ENCODE measurements at regions not wholly inside any gene's neighbourhood (a gene's known extent, or its start where the extent isn't known, plus 50 kb on each side); places are given as distances from the start of the nearest gene placed in this dataset.
"Not testable (repeated sequence)": the region's sequence is repeated elsewhere in the genome, so short reads cannot be mapped to it uniquely, and the experiment has no call there.

DNA sequence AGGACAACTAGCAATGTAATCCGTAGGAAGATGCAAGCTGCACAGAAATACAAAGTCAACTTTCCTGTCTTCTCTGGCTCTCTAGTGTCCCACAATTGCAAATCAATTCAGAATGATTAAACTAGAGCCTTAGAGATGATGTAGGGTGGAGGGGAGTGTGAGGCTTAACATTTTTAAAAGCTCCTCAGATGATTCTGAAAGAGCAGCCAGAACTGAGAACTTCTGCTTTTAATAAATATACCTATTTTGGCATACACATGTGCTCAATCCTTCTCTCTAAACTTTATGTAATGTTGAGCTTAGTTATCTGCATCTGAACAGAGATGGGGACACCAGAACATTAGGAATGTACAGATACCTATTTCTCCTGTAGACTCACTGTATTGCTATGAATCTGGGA, 139.9 kb upstream of the APC start:
- DNase-seq, result no peak
- Mint-ChIP-seq H3K27ac (no peak overlapping the region), H3K4me3 (no peak overlapping the region), H3K9me3 (no peaks in the 10 kb centered on the region), H3K4me1 (peaks cover 0 to 38% of the 10 kb centered on the region in 2 donors), H3K36me3 (no peaks in the 10 kb centered on the region), H3K27me3 (ENCODE audit: low read depth in 3 of 3) (peaks cover 0 to 4% (median 2%) of the 10 kb centered on the region in 3 donors)

GRCh38 chr5:112600510-112600909, 137.2 kb upstream of the APC start:
- not testable (repeated sequence) for H3K27me3 Mint-ChIP-seq (ENCODE audit: low read depth in 3 of 3); H3K27ac Mint-ChIP-seq; H3K9me3 Mint-ChIP-seq; H3K36me3 Mint-ChIP-seq; H3K4me3 Mint-ChIP-seq; DNase-seq
- H3K4me1 Mint-ChIP-seq, result peaks cover 0 to 30% of the 10 kb centered on the region in 2 donors

- H3K4me1 Mint-ChIP-seq, result peaks cover 0 to 17% of the 10 kb centered on the region in 2 donors
- H3K27ac Mint-ChIP-seq, result no peak overlapping the region
- H3K27me3 Mint-ChIP-seq (ENCODE audit: low read depth in 3 of 3), result peaks cover 3 to 4% (median 3%) of the 10 kb centered on the region in 3 donors
- no peaks in the 10 kb centered on the region for H3K9me3 Mint-ChIP-seq
- H3K36me3 Mint-ChIP-seq, result no peaks in the 10 kb centered on the region
- DNase-seq, result peak in 2 of 3 donors; percentile 39 to 41
- H3K4me3 Mint-ChIP-seq, result no peak overlapping the region
These were observed 132.7 kb upstream of the APC start for GRCh38 chr5:112604732-112605630.

DNA sequence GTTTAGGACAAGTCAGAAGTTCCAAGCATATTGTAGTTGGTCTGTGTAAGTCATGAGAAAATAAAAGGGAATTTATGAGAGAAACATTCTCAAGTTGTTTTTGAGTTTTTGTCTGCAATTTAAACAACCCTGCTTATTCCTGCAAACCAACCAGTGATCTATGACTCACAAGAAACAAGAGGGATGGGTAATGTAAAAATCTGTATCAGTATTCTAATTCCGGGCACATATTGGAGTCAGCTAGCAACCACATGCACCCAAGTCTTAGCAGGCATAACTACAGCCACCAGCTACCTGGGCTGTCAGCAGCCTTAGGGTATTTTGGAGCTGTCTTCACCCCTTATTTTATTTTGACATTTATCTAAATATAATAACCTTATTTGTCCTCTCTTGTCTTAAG, 128.7 kb upstream of the APC start:
- DNase-seq, result no peak
- no peaks in the 10 kb centered on the region for H3K36me3 Mint-ChIP-seq
- H3K27ac Mint-ChIP-seq, result no peak overlapping the region
- no peaks in the 10 kb centered on the region for H3K9me3 Mint-ChIP-seq
- H3K4me3 Mint-ChIP-seq, result no peak overlapping the region
- peaks cover 0 to 10% of the 10 kb centered on the region in 2 donors for H3K4me1 Mint-ChIP-seq
- H3K27me3 Mint-ChIP-seq (ENCODE audit: low read depth in 3 of 3), result peaks cover 1 to 8% (median 3%) of the 10 kb centered on the region in 3 donors

- H3K9me3 Mint-ChIP-seq, result no peaks in the 10 kb centered on the region
- H3K36me3 Mint-ChIP-seq, result no peaks in the 10 kb centered on the region
- peaks cover 0 to 6% (median 0%) of the 10 kb centered on the region in 3 donors for H3K27me3 Mint-ChIP-seq (ENCODE audit: low read depth in 3 of 3)
- no peak overlapping the region for H3K27ac Mint-ChIP-seq
- no peaks in the 10 kb centered on the region for H3K4me1 Mint-ChIP-seq
- DNase-seq, result no peak
- no peak overlapping the region for H3K4me3 Mint-ChIP-seq
These were observed 125.0 kb upstream of the APC start for GRCh38 chr5:112612663-112613062.

DNA sequence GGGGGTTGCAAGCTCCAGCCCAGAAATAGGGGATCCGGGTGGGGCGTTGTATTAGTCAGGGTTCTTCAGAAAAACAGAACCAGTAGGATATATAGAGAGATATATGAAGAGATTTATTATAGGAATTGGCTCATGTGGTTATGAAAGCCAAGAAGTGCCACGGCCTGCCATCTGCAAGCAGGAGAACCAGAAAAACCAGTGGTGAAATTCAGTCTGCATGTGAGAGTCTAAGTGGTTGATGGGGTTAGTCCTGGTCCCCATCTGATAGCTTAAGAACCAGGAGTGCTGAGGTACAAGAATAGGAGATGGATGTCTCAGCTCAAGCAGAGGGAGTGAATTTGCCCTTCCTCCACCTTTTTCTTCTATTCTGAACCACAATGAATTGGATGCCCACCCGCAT, 123.4 kb upstream of the APC start:
- H3K9me3 Mint-ChIP-seq, result no peaks in the 10 kb centered on the region
- no peak for DNase-seq
- H3K27ac Mint-ChIP-seq, result no peak overlapping the region
- no peak overlapping the region for H3K4me3 Mint-ChIP-seq
- no peaks in the 10 kb centered on the region for H3K36me3 Mint-ChIP-seq
- no peaks in the 10 kb centered on the region for H3K4me1 Mint-ChIP-seq
- peaks cover 0 to 6% (median 0%) of the 10 kb centered on the region in 3 donors for H3K27me3 Mint-ChIP-seq (ENCODE audit: low read depth in 3 of 3)

- H3K36me3 Mint-ChIP-seq, result no peaks in the 10 kb centered on the region
- no peak overlapping the region for H3K27ac Mint-ChIP-seq
- no peak for DNase-seq
- no peaks in the 10 kb centered on the region for H3K9me3 Mint-ChIP-seq
- peaks cover 0 to 6% (median 2%) of the 10 kb centered on the region in 3 donors for H3K27me3 Mint-ChIP-seq (ENCODE audit: low read depth in 3 of 3)
- H3K4me1 Mint-ChIP-seq, result no peaks in the 10 kb centered on the region
- no peak overlapping the region for H3K4me3 Mint-ChIP-seq
These were observed 122.7 kb upstream of the APC start for GRCh38 chr5:112614986-112615385.

GRCh38 chr5:112616812-112617547, 120.7 kb upstream of the APC start:
- Mint-ChIP-seq H3K9me3 (no peaks in the 10 kb centered on the region), H3K36me3 (no peaks in the 10 kb centered on the region), H3K4me1 (no peaks in the 10 kb centered on the region), H3K27me3 (ENCODE audit: low read depth in 3 of 3) (peaks cover 0 to 6% (median 2%) of the 10 kb centered on the region in 3 donors), H3K4me3 (peak overlapping the region in 2 of 5 donors; percentile 53 to 60), H3K27ac (no peak overlapping the region)
- DNase-seq, result no peak

- H3K4me3 Mint-ChIP-seq, result no peak overlapping the region
- no peaks in the 10 kb centered on the region for H3K4me1 Mint-ChIP-seq
- DNase-seq, result no peak
- no peaks in the 10 kb centered on the region for H3K9me3 Mint-ChIP-seq
- peaks cover 0 to 8% (median 7%) of the 10 kb centered on the region in 3 donors for H3K27me3 Mint-ChIP-seq (ENCODE audit: low read depth in 3 of 3)
- no peaks in the 10 kb centered on the region for H3K36me3 Mint-ChIP-seq
- no peak overlapping the region for H3K27ac Mint-ChIP-seq
These were observed 112.4 kb upstream of the APC start for GRCh38 chr5:112625246-112625645.

- Mint-ChIP-seq H3K9me3 (no peaks in the 10 kb centered on the region), H3K27ac (no peak overlapping the region), H3K36me3 (no peaks in the 10 kb centered on the region), H3K4me1 (no peaks in the 10 kb centered on the region), H3K27me3 (ENCODE audit: low read depth in 3 of 3) (peaks cover 2 to 13% (median 8%) of the 10 kb centered on the region in 3 donors), H3K4me3 (no peak overlapping the region)
- no peak for DNase-seq
These were observed 111.8 kb upstream of the APC start for GRCh38 chr5:112625689-112626438.

- H3K36me3 Mint-ChIP-seq, result no peaks in the 10 kb centered on the region
- no peaks in the 10 kb centered on the region for H3K4me1 Mint-ChIP-seq
- peaks cover 0 to 1% (median 0%) of the 10 kb centered on the region in 6 donors for H3K9me3 Mint-ChIP-seq
- H3K27ac Mint-ChIP-seq, result no peak overlapping the region
- DNase-seq, result no peak
- H3K27me3 Mint-ChIP-seq (ENCODE audit: low read depth in 3 of 3), result peaks cover 2 to 15% (median 8%) of the 10 kb centered on the region in 3 donors
- H3K4me3 Mint-ChIP-seq, result no peak overlapping the region
These were observed 111.0 kb upstream of the APC start for GRCh38 chr5:112626715-112627114.

DNA sequence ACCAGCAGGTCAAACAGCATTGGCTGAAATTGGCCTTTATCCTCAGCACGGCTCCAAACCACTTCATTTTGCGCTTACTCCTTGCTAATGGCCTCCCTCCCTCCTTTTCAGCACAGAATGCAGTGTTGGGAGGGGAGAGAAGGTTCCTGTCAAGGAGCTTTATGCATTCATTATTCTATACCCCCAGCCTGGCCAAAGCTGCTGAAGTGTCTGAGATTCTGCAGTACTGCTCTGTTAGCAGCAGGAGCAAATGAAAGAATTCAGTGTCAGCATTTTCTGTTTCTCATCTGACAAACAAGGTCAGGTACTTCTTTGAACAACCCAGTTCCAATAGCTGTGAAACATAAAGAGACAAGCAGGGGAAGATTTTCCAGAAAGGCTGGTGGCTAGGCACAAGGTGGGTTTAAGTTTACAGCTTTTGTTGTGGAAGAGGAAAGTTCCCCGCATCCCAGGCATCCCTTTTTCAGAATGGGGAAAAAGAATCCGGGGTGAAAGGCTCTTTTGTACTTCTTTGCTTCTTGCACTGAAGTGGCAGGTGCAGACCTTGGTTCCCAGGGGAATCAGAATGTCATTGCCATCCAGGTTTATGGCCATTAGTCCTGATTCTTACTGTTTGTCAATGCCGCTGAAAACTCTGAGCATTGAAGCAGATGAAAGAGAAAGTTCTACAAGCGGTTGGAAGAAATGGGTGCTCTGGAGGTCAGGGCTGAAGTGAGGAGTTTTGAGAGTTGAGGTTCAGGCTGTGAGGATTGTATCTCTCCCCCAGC, 109.3 kb upstream of the APC start:
- Mint-ChIP-seq H3K4me1 (no peaks in the 10 kb centered on the region), H3K4me3 (no peak overlapping the region), H3K27me3 (ENCODE audit: low read depth in 3 of 3) (peaks cover 2 to 15% (median 10%) of the 10 kb centered on the region in 3 donors), H3K9me3 (peaks cover 0 to 5% (median 0%) of the 10 kb centered on the region in 6 donors), H3K27ac (no peak overlapping the region), H3K36me3 (no peaks in the 10 kb centered on the region)
- DNase-seq, result no peak

All from immature natural killer cell (primary cell).